HCT116 (cell line): ENCODE measurements at regions not wholly inside any gene's neighbourhood (a gene's known extent, or its start where the extent isn't known, plus 50 kb on each side); places are given as distances from the start of the nearest gene placed in this dataset.

Source experiments
- ATAC-seq: fragments of 200-7000 bp; cut with Tn5 transposase; 2 replicates; pipeline ENCODE4 v1.9.1; 2020; ENCODE audit warnings: mild to moderate bottlenecking, moderate library complexity
- BruUV-seq: library from RNA; stranded (reverse); fragments of 400-500 nt; replicated peaks from 2 replicates; lab custom pipeline; 2021; lab: Mats Ljungman, UMichigan
- CTCF ChIA-PET: fragments of 300-600 bp; sonication (Branson Sonifier 250); formaldehyde crosslinking; loops from one replicate; lab custom pipeline; 2021; ENCODE audit warnings: antibody characterized with exemption; lab: Charles Lee
- POLR2A ChIA-PET: fragments of 300-600, 350-600 bp; sonication (Branson Sonifier 250); formaldehyde crosslinking; loops from one replicate; lab custom pipeline; 2021; ENCODE audit warnings: antibody characterized with exemption; lab: Charles Lee
- RAD21 ChIA-PET, 2 experiments: fragments of 300-600 bp; sonication (Branson Sonifier 250); formaldehyde crosslinking; loops; one replicate each; lab custom pipeline; 2023; ENCODE audit warnings: low total read pairs in 2 of 2; ENCODE audit not compliant: uncharacterized antibody in 2 of 2, unreplicated experiment in 2 of 2, low non-redundant PET in 1 of 2; lab: Charles Lee
- DNase-seq: peaks from one replicate; pipeline ENCODE4 v3.0.0-alpha.2; 2010; ENCODE audit warnings: low read depth, low spot score
- H2AFZ ChIP-seq: fragments of 200-600 bp; shearing (Covaris generic), sonication (generic); 2 replicates; pipeline ENCODE4 v1.6.1; 2017; ENCODE audit warnings: low read depth, mixed run types, mixed read lengths, antibody characterized with exemption, low read length; ENCODE audit not compliant: poor library complexity, severe bottlenecking
- H3K27ac ChIP-seq: 2 replicates; pipeline ENCODE4 v1.5.1; 2012; ENCODE audit warnings: low read depth, low read length
- H3K27me3 ChIP-seq: fragments of 200-600 bp; sonication (generic); 2 replicates; pipeline ENCODE4 v1.6.1; 2016; ENCODE audit warnings: mixed run types, low read length, mixed read lengths; ENCODE audit not compliant: insufficient read depth
- H3K36me3 ChIP-seq, 2 experiments: fragments of 200-500 bp in 1 of 2; fragments of 200-600 bp in 1 of 2; sonication (Bioruptor generic) in 1 of 2; sonication (generic) in 1 of 2; 2 replicates each; pipeline versions ENCODE4 v1.5.1 to v1.6.1; 2014 to 2016; ENCODE audit warnings: low read length in 2 of 2, inconsistent platforms in 1 of 2, mixed read lengths in 1 of 2, mixed run types in 1 of 2; ENCODE audit not compliant: insufficient read depth in 2 of 2, control insufficient read depth in 1 of 2
- H3K4me1 ChIP-seq, 2 experiments: fragments of 200-600 bp in 1 of 2; sonication (generic) in 1 of 2; 2 replicates each; pipeline versions ENCODE4 v1.5.1 to v1.6.1; 2012 to 2017; ENCODE audit warnings: low read length in 2 of 2, inconsistent platforms in 1 of 2, mild to moderate bottlenecking in 1 of 2, mixed read lengths in 1 of 2, mixed run types in 1 of 2, moderate library complexity in 1 of 2; ENCODE audit not compliant: insufficient read depth in 2 of 2, control insufficient read depth in 1 of 2
- H3K4me2 ChIP-seq: fragments of 200-600 bp; sonication (generic); 2 replicates; pipeline ENCODE4 v1.6.1; 2017; ENCODE audit warnings: mixed run types, low read length, mixed read lengths
- H3K4me3 ChIP-seq, 2 experiments: fragments of 200-600 bp in 1 of 2; sonication (generic) in 1 of 2; replicated peaks in 1 of 2; 2 replicates each; pipeline ENCODE4 v1.5.1; 2011 to 2016; ENCODE audit warnings: low read length in 2 of 2, control low read depth in 1 of 2, low read depth in 1 of 2, mild to moderate bottlenecking in 1 of 2, mixed read lengths in 1 of 2, mixed run types in 1 of 2
- H3K79me2 ChIP-seq: fragments of 200-600 bp; sonication (generic); 2 replicates; pipeline ENCODE4 v1.6.1; 2017; ENCODE audit warnings: mild to moderate bottlenecking, mixed run types, low read length, moderate library complexity, mixed read lengths; ENCODE audit not compliant: insufficient read depth
- H3K9ac ChIP-seq: fragments of 200-600 bp; sonication (generic); 2 replicates; pipeline ENCODE4 v1.6.1; 2016; ENCODE audit warnings: low read length, mixed read lengths
- H3K9me2 ChIP-seq: fragments of 200-600 bp; sonication (generic), shearing (Covaris generic); 2 replicates; pipeline ENCODE4 v1.6.1; 2017; ENCODE audit warnings: mixed run types, mild to moderate bottlenecking, moderate library complexity; ENCODE audit not compliant: insufficient read depth
- H3K9me3 ChIP-seq, 2 experiments: fragments of 200-500 bp in 1 of 2; fragments of 200-600 bp in 1 of 2; sonication (Bioruptor generic) in 1 of 2; sonication (generic) in 1 of 2; 2 replicates each; pipeline ENCODE4 v1.6.1; 2014 to 2017; ENCODE audit warnings: low read length in 2 of 2, mixed read lengths in 2 of 2, inconsistent platforms in 1 of 2, low read depth in 1 of 2, mild to moderate bottlenecking in 1 of 2, mixed run types in 1 of 2, moderate library complexity in 1 of 2; ENCODE audit not compliant: control insufficient read depth in 1 of 2, insufficient read depth in 1 of 2
- H4K20me1 ChIP-seq: fragments of 200-600 bp; sonication (generic), shearing (Covaris generic); 2 replicates; pipeline ENCODE4 v1.6.1; 2017; ENCODE audit warnings: mixed run types, mild to moderate bottlenecking, moderate library complexity; ENCODE audit not compliant: insufficient read depth
- ATF3 ChIP-seq: IDR thresholded peaks from 2 replicates; pipeline ENCODE4 v1.6.1; 2012
- CBX3 ChIP-seq: IDR thresholded peaks from 2 replicates; pipeline ENCODE4 v1.6.1; 2012; ENCODE audit warnings: low read depth
- EGR1 ChIP-seq: IDR thresholded peaks from 2 replicates; pipeline ENCODE4 v1.6.1; 2012; ENCODE audit warnings: low read depth
- EZH2 ChIP-seq: fragments of 200-600 bp; sonication (generic); IDR thresholded peaks from 2 replicates; pipeline ENCODE4 v1.6.1; 2017; ENCODE audit warnings: antibody characterized with exemption, mixed run types
- EZH2phosphoT487 ChIP-seq: fragments of 200-600 bp; IDR thresholded peaks from 2 replicates; pipeline ENCODE4 v1.6.1; 2018; ENCODE audit warnings: antibody characterized with exemption, borderline replicate concordance
- RAD21 ChIP-seq: IDR thresholded peaks from 2 replicates; pipeline ENCODE4 v1.6.1; 2012; ENCODE audit warnings: low read depth, mild to moderate bottlenecking
- SRF ChIP-seq: IDR thresholded peaks from 2 replicates; pipeline ENCODE4 v1.6.1; 2012; ENCODE audit warnings: low read depth
- TCF7L2 ChIP-seq: IDR thresholded peaks from 2 replicates; pipeline ENCODE4 v1.7.0; 2011; ENCODE audit warnings: borderline replicate concordance, inconsistent platforms; ENCODE audit not compliant: insufficient read depth, insufficient read length; ENCODE audit errors: extremely low read depth
- ZNF274 ChIP-seq: fragments of 200-500 bp; sonication (Bioruptor generic); IDR thresholded peaks from 2 replicates; pipeline ENCODE4 v1.6.1; 2014; ENCODE audit warnings: mild to moderate bottlenecking, low read depth, low read length, inconsistent platforms
- intact Hi-C: fragments of 100-400 bp; cut with micrococcal nuclease; formaldehyde crosslinking; loops from 2 replicates; pipeline ENCODE4 v1.10.0; 2022
- TF ChIP-seq, protein P1 (sequence below), 3 experiments: fragments of 200-600 bp in 1 of 3; sonication (generic) in 1 of 3; IDR thresholded peaks in 2 of 3; conservative IDR thresholded peaks in 1 of 3; 2 replicates each; pipeline ENCODE4 v1.5.1; 2012 to 2017; ENCODE audit warnings: low read depth in 2 of 3, low read length in 2 of 3, antibody characterized with exemption in 1 of 3, borderline replicate concordance in 1 of 3, control low read depth in 1 of 3, mild to moderate bottlenecking in 1 of 3, mixed read lengths in 1 of 3, mixed run types in 1 of 3, moderate library complexity in 1 of 3; ENCODE audit not compliant: insufficient read depth in 1 of 3

- Histone ChIP-seq H3K4me1 (no peaks in the 10 kb centered on the region), H3K27me3 (no peaks in the 10 kb centered on the region), H2AFZ (no peak overlapping the region), H3K9ac (no peak overlapping the region), H3K79me2 (no peaks in the 10 kb centered on the region), H4K20me1 (no peaks in the 10 kb centered on the region), H3K4me2 (no peak overlapping the region), H3K9me3 (peaks cover 0 to 6% of the 10 kb centered on the region in 2 experiments; a peak in 2 of 4 replicates), H3K27ac (no peak overlapping the region), H3K9me2 (no peaks in the 10 kb centered on the region), H3K36me3 (no peaks in the 10 kb centered on the region), H3K4me3 (no peak overlapping the region)
- RAD21 ChIA-PET: no interaction called here
- no TSS peak for BruUV-seq
- ATAC-seq (no peak), DNase-seq (no peak)
- TF ChIP-seq, protein P1, sequence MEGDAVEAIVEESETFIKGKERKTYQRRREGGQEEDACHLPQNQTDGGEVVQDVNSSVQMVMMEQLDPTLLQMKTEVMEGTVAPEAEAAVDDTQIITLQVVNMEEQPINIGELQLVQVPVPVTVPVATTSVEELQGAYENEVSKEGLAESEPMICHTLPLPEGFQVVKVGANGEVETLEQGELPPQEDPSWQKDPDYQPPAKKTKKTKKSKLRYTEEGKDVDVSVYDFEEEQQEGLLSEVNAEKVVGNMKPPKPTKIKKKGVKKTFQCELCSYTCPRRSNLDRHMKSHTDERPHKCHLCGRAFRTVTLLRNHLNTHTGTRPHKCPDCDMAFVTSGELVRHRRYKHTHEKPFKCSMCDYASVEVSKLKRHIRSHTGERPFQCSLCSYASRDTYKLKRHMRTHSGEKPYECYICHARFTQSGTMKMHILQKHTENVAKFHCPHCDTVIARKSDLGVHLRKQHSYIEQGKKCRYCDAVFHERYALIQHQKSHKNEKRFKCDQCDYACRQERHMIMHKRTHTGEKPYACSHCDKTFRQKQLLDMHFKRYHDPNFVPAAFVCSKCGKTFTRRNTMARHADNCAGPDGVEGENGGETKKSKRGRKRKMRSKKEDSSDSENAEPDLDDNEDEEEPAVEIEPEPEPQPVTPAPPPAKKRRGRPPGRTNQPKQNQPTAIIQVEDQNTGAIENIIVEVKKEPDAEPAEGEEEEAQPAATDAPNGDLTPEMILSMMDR (IDR thresholded peaks at IDR 0.05 in 2 of 3, conservative IDR thresholded peaks at IDR 0.05 in 1 of 3; ENCODE audit: borderline replicate concordance in 1 of 3, insufficient read depth in 1 of 3, low read depth in 2 of 3, low read length in 2 of 3): no peak
- TF ChIP-seq ATF3 (no peak), EGR1 (no peak), EZH2phosphoT487 (no peak), CBX3 (no peak), ZNF274 (no peak), TCF7L2 (no peak), RAD21 (no peak), EZH2 (no peak), SRF (no peak)
- POLR2A ChIA-PET: no interaction called here
- intact Hi-C loops: no loop called here
- CTCF ChIA-PET: no interaction called here
These were observed 348.3 kb upstream of the TUSC1 start for GRCh38 chr9:26026423-26027100.
